OCI-LY7 (cell line): ENCODE measurements at regions not wholly inside any gene's neighbourhood (a gene's known extent, or its start where the extent isn't known, plus 50 kb on each side); places are given as distances from the start of the nearest gene placed in this dataset.

ENCODE experiments used
- EZH2phosphoT487 ChIP-seq: fragments of 200-600 bp; sonication (generic); IDR thresholded peaks from 2 replicates; pipeline ENCODE4 v1.6.1; 2018; ENCODE audit warnings: low read depth, borderline replicate concordance, mild to moderate bottlenecking, mixed run types, antibody characterized with exemption, low read length, moderate library complexity, mixed read lengths
- TF ChIP-seq, protein P1 (sequence below): fragments of 200-600 bp; sonication (generic); conservative IDR thresholded peaks from 2 replicates; pipeline ENCODE4 v1.5.1; 2014; ENCODE audit warnings: mild to moderate bottlenecking, antibody characterized with exemption, low read length, moderate library complexity, mixed read lengths

GRCh38 chr3:30258426-30259392 is 347.7 kb upstream of the TGFBR2 start:
- TF ChIP-seq, protein P1, sequence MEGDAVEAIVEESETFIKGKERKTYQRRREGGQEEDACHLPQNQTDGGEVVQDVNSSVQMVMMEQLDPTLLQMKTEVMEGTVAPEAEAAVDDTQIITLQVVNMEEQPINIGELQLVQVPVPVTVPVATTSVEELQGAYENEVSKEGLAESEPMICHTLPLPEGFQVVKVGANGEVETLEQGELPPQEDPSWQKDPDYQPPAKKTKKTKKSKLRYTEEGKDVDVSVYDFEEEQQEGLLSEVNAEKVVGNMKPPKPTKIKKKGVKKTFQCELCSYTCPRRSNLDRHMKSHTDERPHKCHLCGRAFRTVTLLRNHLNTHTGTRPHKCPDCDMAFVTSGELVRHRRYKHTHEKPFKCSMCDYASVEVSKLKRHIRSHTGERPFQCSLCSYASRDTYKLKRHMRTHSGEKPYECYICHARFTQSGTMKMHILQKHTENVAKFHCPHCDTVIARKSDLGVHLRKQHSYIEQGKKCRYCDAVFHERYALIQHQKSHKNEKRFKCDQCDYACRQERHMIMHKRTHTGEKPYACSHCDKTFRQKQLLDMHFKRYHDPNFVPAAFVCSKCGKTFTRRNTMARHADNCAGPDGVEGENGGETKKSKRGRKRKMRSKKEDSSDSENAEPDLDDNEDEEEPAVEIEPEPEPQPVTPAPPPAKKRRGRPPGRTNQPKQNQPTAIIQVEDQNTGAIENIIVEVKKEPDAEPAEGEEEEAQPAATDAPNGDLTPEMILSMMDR, result no peak
- TF ChIP-seq EZH2phosphoT487, result no peak
